GM12864 (cell line): ENCODE measurements at regions not wholly inside any gene's neighbourhood (a gene's known extent, or its start where the extent isn't known, plus 50 kb on each side); places are given as distances from the start of the nearest gene placed in this dataset.

ENCODE experiments used
- DNase-seq: peaks from one replicate; pipeline ENCODE4 v3.0.0-alpha.2; 2011; ENCODE audit warnings: low read depth
- H3K4me3 ChIP-seq: 2 replicates; pipeline ENCODE4 v1.5.1; 2011; ENCODE audit warnings: mild to moderate bottlenecking, low read depth, low read length, control low read depth
- TF ChIP-seq, protein P1 (sequence below): IDR thresholded peaks from 2 replicates; pipeline ENCODE4 v1.5.1; 2011; ENCODE audit warnings: low read depth, mild to moderate bottlenecking, moderate library complexity, low read length, control low read depth, inconsistent platforms; ENCODE audit errors: missing control alignments

DNA sequence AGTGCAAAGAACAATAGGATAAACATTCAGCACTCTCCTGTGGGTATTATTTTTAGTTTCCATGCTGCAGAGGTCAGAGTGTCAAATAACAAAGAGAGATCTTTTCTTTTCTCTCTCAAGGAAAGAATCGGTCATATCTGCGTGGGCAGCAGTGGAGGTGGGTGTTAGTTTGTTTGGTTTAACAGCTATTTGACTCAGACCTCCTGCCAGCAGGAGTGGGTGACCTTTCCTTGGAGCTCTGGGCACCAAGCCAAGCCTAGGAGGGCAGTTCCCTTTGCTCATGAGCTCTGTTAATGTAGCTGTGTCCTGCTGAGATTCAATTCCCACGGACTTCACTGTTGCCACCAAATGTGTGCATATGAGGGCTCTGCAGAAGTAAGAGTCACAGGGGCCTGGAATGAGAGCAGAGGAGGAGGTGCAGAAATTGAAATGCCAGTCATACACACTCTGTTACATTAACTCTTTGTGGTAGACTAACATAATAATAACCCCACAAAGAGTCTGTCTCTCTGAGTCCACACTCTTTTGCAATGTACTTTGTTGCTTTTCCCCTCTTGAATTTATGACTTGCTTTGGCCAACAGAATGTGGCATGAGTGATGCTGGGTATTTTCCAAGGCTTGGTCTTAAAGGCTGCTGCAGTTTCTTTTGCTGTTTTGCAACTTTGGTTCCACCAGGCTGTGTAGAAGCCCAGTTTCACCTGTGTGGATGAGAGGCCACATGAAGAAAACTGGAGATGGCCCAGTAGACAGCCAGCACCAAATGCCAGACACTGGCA lies 76.0 kb upstream of the GRK3 start:
- DNase-seq = no peak
- TF ChIP-seq, protein P1, sequence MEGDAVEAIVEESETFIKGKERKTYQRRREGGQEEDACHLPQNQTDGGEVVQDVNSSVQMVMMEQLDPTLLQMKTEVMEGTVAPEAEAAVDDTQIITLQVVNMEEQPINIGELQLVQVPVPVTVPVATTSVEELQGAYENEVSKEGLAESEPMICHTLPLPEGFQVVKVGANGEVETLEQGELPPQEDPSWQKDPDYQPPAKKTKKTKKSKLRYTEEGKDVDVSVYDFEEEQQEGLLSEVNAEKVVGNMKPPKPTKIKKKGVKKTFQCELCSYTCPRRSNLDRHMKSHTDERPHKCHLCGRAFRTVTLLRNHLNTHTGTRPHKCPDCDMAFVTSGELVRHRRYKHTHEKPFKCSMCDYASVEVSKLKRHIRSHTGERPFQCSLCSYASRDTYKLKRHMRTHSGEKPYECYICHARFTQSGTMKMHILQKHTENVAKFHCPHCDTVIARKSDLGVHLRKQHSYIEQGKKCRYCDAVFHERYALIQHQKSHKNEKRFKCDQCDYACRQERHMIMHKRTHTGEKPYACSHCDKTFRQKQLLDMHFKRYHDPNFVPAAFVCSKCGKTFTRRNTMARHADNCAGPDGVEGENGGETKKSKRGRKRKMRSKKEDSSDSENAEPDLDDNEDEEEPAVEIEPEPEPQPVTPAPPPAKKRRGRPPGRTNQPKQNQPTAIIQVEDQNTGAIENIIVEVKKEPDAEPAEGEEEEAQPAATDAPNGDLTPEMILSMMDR = no peak
- H3K4me3 ChIP-seq = no peak overlapping the region

DNA sequence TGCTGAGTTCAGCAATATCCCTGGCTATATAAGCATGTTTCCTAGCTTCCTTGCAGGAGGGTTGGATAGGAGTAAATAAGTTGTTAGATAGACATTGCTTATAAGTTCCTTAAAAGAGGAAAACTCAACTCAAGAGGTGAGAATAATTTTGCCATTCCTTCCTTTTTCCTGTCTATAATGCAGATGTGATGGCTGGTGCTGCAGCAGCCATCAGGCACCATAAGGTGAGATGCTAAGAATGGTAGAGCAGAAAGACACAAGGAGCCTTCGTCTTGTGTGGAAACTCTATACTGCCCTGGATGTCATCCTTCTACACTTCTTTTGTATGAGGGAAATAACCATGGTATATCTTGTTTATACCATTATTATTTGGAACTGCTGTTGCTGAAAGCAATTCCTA lies 74.5 kb upstream of the GRK3 start:
- H3K4me3 ChIP-seq = no peak overlapping the region
- TF ChIP-seq, protein P1 = no peak
- DNase-seq = no peak

DNA sequence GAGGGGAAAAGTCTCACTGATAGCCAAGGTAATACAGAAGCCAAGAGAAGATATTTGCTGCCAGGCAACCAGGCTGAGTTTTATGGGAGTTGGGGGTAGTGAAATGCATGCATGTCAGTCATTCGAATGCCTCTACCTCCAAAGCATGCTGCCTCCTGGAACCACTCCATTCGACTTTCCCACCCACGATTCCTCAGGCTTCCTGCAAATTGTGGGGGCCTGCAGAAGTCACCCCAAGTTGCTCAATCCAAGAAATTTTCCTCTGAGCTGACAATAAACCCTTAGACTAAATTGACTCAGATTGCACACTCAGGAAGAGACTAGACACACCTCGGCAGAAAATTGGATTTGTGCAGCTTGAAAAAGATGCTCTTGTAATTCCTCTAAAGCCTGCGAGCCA lies 73.6 kb upstream of the GRK3 start:
- no peak overlapping the region for H3K4me3 ChIP-seq
- TF ChIP-seq, protein P1 = no peak
- no peak for DNase-seq

DNA sequence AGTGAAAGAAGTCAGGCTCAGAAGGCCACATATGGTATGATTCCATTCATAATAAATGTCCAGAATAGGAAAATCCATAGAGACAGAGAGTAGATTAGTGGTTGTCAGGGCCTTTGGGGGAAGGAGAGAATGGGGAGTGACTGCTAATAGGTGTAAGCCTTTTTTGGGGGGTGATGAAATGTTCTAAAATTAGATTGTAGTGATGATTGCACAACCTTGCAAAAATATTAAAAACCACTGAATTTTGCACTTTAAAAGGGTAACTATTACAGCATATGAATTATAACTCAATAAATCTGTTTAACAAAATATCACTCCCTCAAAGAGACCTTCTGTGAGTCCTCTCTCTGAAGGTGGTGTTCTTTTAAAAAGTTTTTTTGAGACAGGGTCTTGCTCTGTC lies 72.3 kb upstream of the GRK3 start:
- no peak for DNase-seq
- H3K4me3 ChIP-seq = no peak overlapping the region
- TF ChIP-seq, protein P1 = no peak

DNA sequence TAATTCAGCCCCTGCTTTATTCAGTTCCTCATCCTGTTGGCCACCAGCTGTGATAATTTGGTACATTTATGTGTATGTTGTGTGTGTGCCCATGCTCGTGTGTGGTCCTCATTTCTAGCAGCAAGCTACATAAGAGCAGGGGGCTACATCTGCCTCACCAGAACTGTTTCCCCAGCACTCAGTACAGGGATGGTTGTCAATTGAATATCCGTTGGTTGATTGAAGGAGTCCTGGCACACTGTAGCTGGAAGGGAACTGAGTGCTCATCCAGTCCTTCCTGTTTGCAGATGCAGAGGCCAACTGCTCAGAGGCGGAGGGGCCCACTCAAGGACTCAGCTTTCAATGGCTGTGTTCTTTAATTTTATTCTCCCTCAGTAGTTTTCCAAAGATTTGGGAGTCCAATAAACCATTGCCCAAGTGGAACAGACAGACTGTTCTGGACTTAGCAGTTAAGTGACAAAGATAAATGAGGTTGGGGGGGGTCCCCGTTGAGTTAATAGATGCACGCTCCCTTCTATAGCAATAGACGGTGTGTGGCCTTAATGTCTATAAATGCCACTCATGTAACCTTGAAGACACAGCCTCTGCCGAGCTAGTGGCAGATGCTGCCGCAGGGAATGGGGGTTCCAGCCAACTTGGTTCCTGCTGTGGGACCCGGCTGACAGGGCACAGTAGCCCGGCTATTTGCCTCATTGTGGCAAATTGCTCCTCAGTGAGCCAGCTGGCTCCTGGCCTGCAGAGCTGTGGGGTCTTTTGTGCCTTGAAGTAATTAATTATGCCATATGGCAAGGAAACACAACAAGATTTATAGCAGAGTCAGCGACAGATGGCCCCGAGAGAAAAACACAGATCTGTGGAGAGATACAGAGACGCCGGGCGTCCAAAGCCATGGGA lies 71.4 kb upstream of the GRK3 start:
- no peak overlapping the region for H3K4me3 ChIP-seq
- TF ChIP-seq, protein P1 = no peak
- no peak for DNase-seq

DNA sequence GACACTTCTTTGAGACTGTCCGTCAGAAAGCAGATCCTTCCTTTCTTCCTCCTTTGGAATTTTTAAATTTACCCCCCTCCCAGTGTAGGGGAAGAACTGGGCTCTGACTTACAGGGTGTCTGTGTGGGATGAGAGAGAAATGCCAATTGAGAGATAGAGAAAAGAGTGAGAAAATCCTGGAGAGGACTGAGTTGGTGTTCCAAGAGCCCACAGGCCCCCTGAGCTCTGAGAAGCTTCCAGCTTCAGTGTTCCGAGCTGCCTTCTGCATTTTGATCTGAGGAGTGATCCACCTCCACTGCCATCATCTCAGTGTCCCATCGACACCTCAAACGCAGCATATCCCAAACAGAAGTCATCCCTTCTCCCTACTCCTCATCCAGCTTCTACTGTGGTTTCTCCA lies 70.7 kb upstream of the GRK3 start:
- TF ChIP-seq, protein P1 = no peak
- no peak overlapping the region for H3K4me3 ChIP-seq
- DNase-seq = no peak
